ENCODE measurements at regions not wholly inside any gene's neighbourhood (a gene's known extent, or its start where the extent isn't known, plus 50 kb on each side); places are given as distances from the start of the nearest gene placed in this dataset.

- 0 out of 2 replicates have a peak, but pooled peaks cover 9% of the 10 kb centered on the region for H3K9me3 ChIP-seq (replicated peaks; ENCODE audit: control insufficient read depth, insufficient read depth, low read depth, low read length)
- no peaks in the 10 kb centered on the region for H3K27me3 ChIP-seq (ENCODE audit: control insufficient read depth in 2 of 2, insufficient read depth in 2 of 2, low read length in 2 of 2)
- H4K20me1 ChIP-seq (replicated peaks; ENCODE audit: control insufficient read depth, insufficient read depth, low read length): no peaks in the 10 kb centered on the region
- peak; percentile 25 for TF ChIP-seq MEIS2 (IDR thresholded peaks at IDR 0.05; ENCODE audit: partially characterized antibody)
- peak; percentile 55; the same call in 1 of the 2 replicates for TF ChIP-seq SOX6 (IDR thresholded peaks at IDR 0.05)
- peak; percentile 67 for TF ChIP-seq PRDM10 (IDR thresholded peaks at IDR 0.05; ENCODE audit: partially characterized antibody)
- TF ChIP-seq ATF3 (IDR thresholded peaks at IDR 0.05): peak; percentile 44
- no peak for TF ChIP-seq ATF3 (CRISPR knock-in tag; conservative IDR thresholded peaks at IDR 0.05)
- no peak for TF ChIP-seq ZNF778 (CRISPR knock-in tag; IDR thresholded peaks at IDR 0.05)
- TF ChIP-seq ADNP (tag; IDR thresholded peaks at IDR 0.05): no peak
- peak; percentile 79 for TF ChIP-seq ATF7 (IDR thresholded peaks at IDR 0.05)
- no peak for TF ChIP-seq PBX2 (CRISPR knock-in tag; IDR thresholded peaks at IDR 0.05; ENCODE audit: low read depth)
- TF ChIP-seq PBX2 (tag; conservative IDR thresholded peaks at IDR 0.05; ENCODE audit: low read depth): 0 out of 2 replicates have a peak, but pooled peaks have one; percentile 11
- TF ChIP-seq JUND (IDR thresholded peaks at IDR 0.05; ENCODE audit: borderline replicate concordance, low read depth, low read length): peak; percentile 27; the same call in 1 of the 2 replicates
- 0 out of 3 replicates have a peak, but pooled peaks have one; percentile 29 for TF ChIP-seq JUND (tag; IDR thresholded peaks at IDR 0.05; ENCODE audit: borderline replicate concordance, low read depth, low read length)
- intact Hi-C loops (cut with micrococcal nuclease) (no loop called here), in situ Hi-C loops (cut with MboI) (no loop called here)
- FAIRE-seq (no peak), ATAC-seq (no peak), DNase-seq (ENCODE audit: extremely low read depth in 1 of 4, low spot score in 3 of 4) (no peak)
- no peak overlapping the region for H3K9ac ChIP-seq (ENCODE audit: insufficient read depth in 1 of 2, low read depth in 2 of 2, low read length in 2 of 2)
- H3K4me3 ChIP-seq: no peak overlapping the region
- peaks cover 0 to 4% of the 10 kb centered on the region in 2 experiments; a peak in 3 of 5 replicates for H3K4me1 ChIP-seq (replicated peaks in 1 of 2; ENCODE audit: control insufficient read depth in 2 of 2, insufficient read depth in 2 of 2, low read length in 2 of 2)
- no peak overlapping the region for H2AFZ ChIP-seq (ENCODE audit: low read depth, low read length)
- no peak overlapping the region for H3K27ac ChIP-seq (ENCODE audit: extremely low read depth, low read depth, low read length)
- CTCF ChIA-PET (ENCODE audit: low intra/inter-chr PET ratio): no interaction called here
- no peak overlapping the region for H3K4me2 ChIP-seq (ENCODE audit: insufficient read depth, low read length)
- WGBS (ENCODE audit: insufficient coverage, low coverage, missing lambda C conversion rate): 11% methylated on average over 6 of the region's 6 CpGs
- BruUV-seq (replicated peaks): no TSS peak
- no peaks in the 10 kb centered on the region for H3K36me3 ChIP-seq (ENCODE audit: control insufficient read depth, insufficient read depth, low read length)
- no peaks in the 10 kb centered on the region for H3K79me2 ChIP-seq (ENCODE audit: control insufficient read depth, insufficient read depth, low read length)
- no peaks in the 10 kb centered on the region for H3K9me1 ChIP-seq (ENCODE audit: control insufficient read depth, insufficient read depth, low read length)
- POLR2A ChIA-PET: interaction anchor here (0.6 to 1.3 kb wide), 3 partner anchors 8 to 31 kb away, joined by 3 to 6 read pairs (median 5); no protein-coding TSS in a partner anchor
Observed at GRCh38 chr6:157728183-157728881, 94.7 kb upstream of the SNX9 start.

Data from K562 (cell line).